PC-3 (cell line): ENCODE measurements at regions not wholly inside any gene's neighbourhood (a gene's known extent, or its start where the extent isn't known, plus 50 kb on each side); places are given as distances from the start of the nearest gene placed in this dataset.

ENCODE experiments used
- ATAC-seq: fragments of 200-7000 bp; cut with Tn5 transposase; 2 replicates; pipeline ENCODE4 v1.9.1; 2020; ENCODE audit warnings: mild to moderate bottlenecking, moderate library complexity
- BruUV-seq: library from RNA; stranded (reverse); fragments of 400-500 nt; replicated peaks from 2 replicates; lab custom pipeline; 2021; lab: Mats Ljungman, UMichigan
- CTCF ChIA-PET: fragments of 300-600 bp; sonication (Branson Sonifier 250); formaldehyde crosslinking; loops from one replicate; lab custom pipeline; 2022; ENCODE audit warnings: antibody characterized with exemption; lab: Charles Lee
- POLR2A ChIA-PET: fragments of 300-600 bp; sonication (Branson Sonifier 250); formaldehyde crosslinking; loops from one replicate; lab custom pipeline; 2022; ENCODE audit warnings: antibody characterized with exemption; ENCODE audit not compliant: unreplicated experiment; lab: Charles Lee
- DNase-seq: peaks from one replicate; pipeline ENCODE4 v3.0.0-alpha.2; 2015
- H2AFZ ChIP-seq: fragments of 300-600 bp; sonication (generic); 2 replicates; pipeline ENCODE4 v1.6.0; 2016; ENCODE audit warnings: antibody characterized with exemption, low read length
- H3F3A ChIP-seq: fragments of 300-600 bp; sonication (generic); one replicate; pipeline ENCODE4 v1.6.0; 2017; ENCODE audit warnings: antibody characterized with exemption, low read length, control low read depth, mild to moderate bottlenecking; ENCODE audit not compliant: unreplicated experiment
- H3K27ac ChIP-seq: fragments of 300-600 bp; sonication (generic); 2 replicates; pipeline ENCODE4 v1.5.1; 2016; ENCODE audit warnings: mild to moderate bottlenecking, low read length
- H3K27me3 ChIP-seq: fragments of 300-600 bp; sonication (generic); 2 replicates; pipeline ENCODE4 v1.6.1; 2016; ENCODE audit warnings: low read length, mixed read lengths
- H3K36me3 ChIP-seq: fragments of 300-600 bp; sonication (generic); 2 replicates; pipeline ENCODE4 v1.6.1; 2016; ENCODE audit warnings: low read depth, mixed run types, low read length, mixed read lengths
- H3K4me1 ChIP-seq: fragments of 300-600 bp; sonication (generic); 2 replicates; pipeline ENCODE4 v1.5.1; 2016; ENCODE audit warnings: low read length; ENCODE audit not compliant: insufficient read depth
- H3K4me2 ChIP-seq: fragments of 300-600 bp; sonication (generic); 2 replicates; pipeline ENCODE4 v1.6.0; 2016; ENCODE audit warnings: low read length
- H3K4me3 ChIP-seq: fragments of 300-600 bp; sonication (generic); 2 replicates; pipeline ENCODE4 v1.5.1; 2016; ENCODE audit warnings: mild to moderate bottlenecking, low read length, mixed read lengths
- H3K79me2 ChIP-seq: fragments of 300-600 bp; sonication (generic); 2 replicates; pipeline ENCODE4 v1.6.1; 2017; ENCODE audit warnings: low read length, mixed read lengths
- H3K9ac ChIP-seq: fragments of 300-600 bp; sonication (generic); 2 replicates; pipeline ENCODE4 v1.6.0; 2016; ENCODE audit warnings: mild to moderate bottlenecking, low read length
- H3K9me2 ChIP-seq: fragments of 300-600 bp; sonication (generic); replicated peaks from 2 replicates; pipeline ENCODE4 v1.6.1; 2016; ENCODE audit warnings: mixed run types, low read length, mixed read lengths
- H3K9me3 ChIP-seq: fragments of 300-600 bp; sonication (generic); 2 replicates; pipeline ENCODE4 v1.6.1; 2016; ENCODE audit warnings: low read length, mixed read lengths
- H4K20me1 ChIP-seq: fragments of 300-600 bp; sonication (generic); 2 replicates; pipeline ENCODE4 v1.6.1; 2016; ENCODE audit warnings: low read length, mixed read lengths
- CTCF ChIP-seq: fragments of 300-600 bp; sonication (generic); conservative IDR thresholded peaks from 2 replicates; pipeline ENCODE4 v1.5.1; 2017; ENCODE audit warnings: antibody characterized with exemption, low read depth, mild to moderate bottlenecking, low read length
- EZH2 ChIP-seq: fragments of 300-600 bp; sonication (generic); IDR thresholded peaks from one replicate; pipeline ENCODE4 v1.6.1; 2017; ENCODE audit warnings: antibody characterized with exemption, mild to moderate bottlenecking, low read length; ENCODE audit not compliant: unreplicated experiment
- EZH2phosphoT487 ChIP-seq: fragments of 300-600 bp; sonication (generic); IDR thresholded peaks from 2 replicates; pipeline ENCODE4 v1.6.1; 2018; ENCODE audit warnings: mild to moderate bottlenecking, antibody characterized with exemption, low read length, borderline replicate concordance
- intact Hi-C: fragments of 100-400 bp; cut with micrococcal nuclease; formaldehyde crosslinking; loops from 2 replicates; pipeline ENCODE4 v1.9.0; 2023

GRCh38 chr10:53548664-53549063 is 776.1 kb upstream of the MBL2 start:
- Histone ChIP-seq H3K9ac (no peak overlapping the region), H3K36me3 (no peaks in the 10 kb centered on the region)
- POLR2A ChIA-PET, result no interaction called here

GRCh38 chr10:53547364-53547763 is 774.8 kb upstream of the MBL2 start:
- Histone ChIP-seq H3K9me3 (no peaks in the 10 kb centered on the region), H3K36me3 (no peaks in the 10 kb centered on the region), H3K4me3 (no peak overlapping the region), H3K9ac (no peak overlapping the region), H3K4me1 (no peaks in the 10 kb centered on the region), H3K27me3 (no peaks in the 10 kb centered on the region), H3F3A (no peaks in the 10 kb centered on the region), H3K9me2 (no peaks in the 10 kb centered on the region), H2AFZ (no peak overlapping the region), H4K20me1 (no peaks in the 10 kb centered on the region), H3K4me2 (no peak overlapping the region), H3K27ac (no peak overlapping the region), H3K79me2 (no peaks in the 10 kb centered on the region)
- CTCF ChIA-PET, result no interaction called here
- TF ChIP-seq CTCF (no peak), EZH2 (no peak), EZH2phosphoT487 (no peak)
- ATAC-seq (no peak), DNase-seq (no peak)
- intact Hi-C loops, result no loop called here
- BruUV-seq, result no TSS peak
- POLR2A ChIA-PET, result no interaction called here

More at GRCh38 chr10:53548664-53549063, 776.1 kb upstream of the MBL2 start:
- Histone ChIP-seq H3K79me2 (no peaks in the 10 kb centered on the region), H3K9me3 (no peaks in the 10 kb centered on the region), H3K9me2 (no peaks in the 10 kb centered on the region), H3K27me3 (no peaks in the 10 kb centered on the region), H2AFZ (no peak overlapping the region), H4K20me1 (no peaks in the 10 kb centered on the region), H3K4me2 (no peak overlapping the region), H3K27ac (no peak overlapping the region), H3F3A (no peaks in the 10 kb centered on the region), H3K4me1 (no peaks in the 10 kb centered on the region), H3K4me3 (no peak overlapping the region)
- DNase-seq, result no peak
- CTCF ChIA-PET, result no interaction called here
- BruUV-seq, result no TSS peak
- intact Hi-C loops, result no loop called here
- TF ChIP-seq EZH2phosphoT487 (no peak), CTCF (no peak), EZH2 (no peak)
- no peak for ATAC-seq

DNA sequence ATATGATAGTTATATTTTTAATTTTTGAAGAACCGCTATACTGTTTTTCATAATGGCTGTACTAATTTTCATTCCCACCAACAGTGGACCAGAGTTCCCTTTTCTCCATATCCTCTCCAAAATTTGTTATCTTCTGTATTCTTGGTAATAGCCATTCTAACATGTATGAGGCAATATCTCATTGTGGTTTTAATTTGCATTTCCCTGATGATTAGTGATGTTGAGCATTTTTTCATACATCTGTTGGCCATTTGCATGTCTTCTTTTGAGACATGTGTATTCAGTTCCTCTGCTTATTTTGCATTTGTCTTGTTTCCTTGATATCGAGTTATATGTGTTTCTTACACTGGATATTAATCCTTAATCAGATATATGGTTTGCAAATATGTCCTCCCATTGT is 770.8 kb upstream of the MBL2 start:
- no peak for ATAC-seq
- Histone ChIP-seq H3K79me2 (no peaks in the 10 kb centered on the region), H4K20me1 (no peaks in the 10 kb centered on the region), H3K4me3 (no peak overlapping the region), H3K9me2 (no peaks in the 10 kb centered on the region), H2AFZ (no peak overlapping the region), H3K27ac (no peak overlapping the region), H3K9me3 (no peaks in the 10 kb centered on the region), H3K4me1 (no peaks in the 10 kb centered on the region), H3F3A (no peaks in the 10 kb centered on the region), H3K9ac (no peak overlapping the region), H3K27me3 (no peaks in the 10 kb centered on the region), H3K36me3 (no peaks in the 10 kb centered on the region), H3K4me2 (no peak overlapping the region)
- no TSS peak for BruUV-seq
- CTCF ChIA-PET, result no interaction called here
- no peak for DNase-seq
- POLR2A ChIA-PET, result no interaction called here
- TF ChIP-seq CTCF (no peak), EZH2phosphoT487 (no peak), EZH2 (no peak)
- intact Hi-C loops, result no loop called here
